ENCODE measurements at regions not wholly inside any gene's neighbourhood (a gene's known extent, or its start where the extent isn't known, plus 50 kb on each side); places are given as distances from the start of the nearest gene placed in this dataset.

DNA sequence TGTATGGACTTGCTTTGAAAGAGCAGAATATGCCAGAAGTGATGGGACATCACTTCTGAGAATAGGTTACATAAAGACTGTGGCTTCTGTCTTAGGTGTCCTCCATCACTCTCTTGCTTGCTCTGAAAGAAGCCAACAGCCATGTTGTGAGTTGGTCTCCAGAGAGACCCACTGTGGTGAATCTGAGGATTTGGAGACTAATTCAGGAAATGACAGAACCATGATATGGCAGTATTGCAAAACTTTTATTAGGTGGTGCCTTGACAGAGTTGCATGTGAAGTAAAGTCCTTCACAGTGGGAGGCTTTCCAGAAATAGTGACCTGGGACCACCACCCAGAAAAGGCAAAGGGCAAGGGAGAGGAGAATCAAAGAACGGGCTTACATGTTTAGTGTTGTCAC lies 628.6 kb downstream of the KCNT2 start:
- no peaks in the 10 kb centered on the region for H3F3A ChIP-seq (ENCODE audit: control insufficient read depth, insufficient read depth)
- H3K4me3 ChIP-seq (ENCODE audit: low read length) = no peak overlapping the region
- no peaks in the 10 kb centered on the region for H3K27me3 ChIP-seq (ENCODE audit: control insufficient read depth, low read length)
- no peaks in the 10 kb centered on the region for H4K20me1 ChIP-seq (ENCODE audit: control insufficient read depth, insufficient read depth, low read depth, low read length)
- H3K9me2 ChIP-seq (replicated peaks; ENCODE audit: control insufficient read depth, low read length) = no peaks in the 10 kb centered on the region
- H3K36me3 ChIP-seq (ENCODE audit: control insufficient read depth, low read length) = no peaks in the 10 kb centered on the region
- no peak overlapping the region for H3K27ac ChIP-seq (ENCODE audit: low read depth, low read length)
- H3K79me2 ChIP-seq (ENCODE audit: control insufficient read depth, low read length) = no peaks in the 10 kb centered on the region
- H3K4me1 ChIP-seq (ENCODE audit: control insufficient read depth, low read length) = no peaks in the 10 kb centered on the region
- no peak for TF ChIP-seq EZH2phosphoT487 (IDR thresholded peaks at IDR 0.05; ENCODE audit: borderline replicate concordance, low read length)
- TF ChIP-seq, protein P1, sequence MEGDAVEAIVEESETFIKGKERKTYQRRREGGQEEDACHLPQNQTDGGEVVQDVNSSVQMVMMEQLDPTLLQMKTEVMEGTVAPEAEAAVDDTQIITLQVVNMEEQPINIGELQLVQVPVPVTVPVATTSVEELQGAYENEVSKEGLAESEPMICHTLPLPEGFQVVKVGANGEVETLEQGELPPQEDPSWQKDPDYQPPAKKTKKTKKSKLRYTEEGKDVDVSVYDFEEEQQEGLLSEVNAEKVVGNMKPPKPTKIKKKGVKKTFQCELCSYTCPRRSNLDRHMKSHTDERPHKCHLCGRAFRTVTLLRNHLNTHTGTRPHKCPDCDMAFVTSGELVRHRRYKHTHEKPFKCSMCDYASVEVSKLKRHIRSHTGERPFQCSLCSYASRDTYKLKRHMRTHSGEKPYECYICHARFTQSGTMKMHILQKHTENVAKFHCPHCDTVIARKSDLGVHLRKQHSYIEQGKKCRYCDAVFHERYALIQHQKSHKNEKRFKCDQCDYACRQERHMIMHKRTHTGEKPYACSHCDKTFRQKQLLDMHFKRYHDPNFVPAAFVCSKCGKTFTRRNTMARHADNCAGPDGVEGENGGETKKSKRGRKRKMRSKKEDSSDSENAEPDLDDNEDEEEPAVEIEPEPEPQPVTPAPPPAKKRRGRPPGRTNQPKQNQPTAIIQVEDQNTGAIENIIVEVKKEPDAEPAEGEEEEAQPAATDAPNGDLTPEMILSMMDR (IDR thresholded peaks at IDR 0.05; ENCODE audit: low read depth, low read length, poor library complexity, severe bottlenecking) = no peak
- H3K9me3 ChIP-seq (ENCODE audit: control insufficient read depth, insufficient read depth, low read length) = no peaks in the 10 kb centered on the region
- H3K4me2 ChIP-seq (ENCODE audit: low read length) = no peak overlapping the region

DNA sequence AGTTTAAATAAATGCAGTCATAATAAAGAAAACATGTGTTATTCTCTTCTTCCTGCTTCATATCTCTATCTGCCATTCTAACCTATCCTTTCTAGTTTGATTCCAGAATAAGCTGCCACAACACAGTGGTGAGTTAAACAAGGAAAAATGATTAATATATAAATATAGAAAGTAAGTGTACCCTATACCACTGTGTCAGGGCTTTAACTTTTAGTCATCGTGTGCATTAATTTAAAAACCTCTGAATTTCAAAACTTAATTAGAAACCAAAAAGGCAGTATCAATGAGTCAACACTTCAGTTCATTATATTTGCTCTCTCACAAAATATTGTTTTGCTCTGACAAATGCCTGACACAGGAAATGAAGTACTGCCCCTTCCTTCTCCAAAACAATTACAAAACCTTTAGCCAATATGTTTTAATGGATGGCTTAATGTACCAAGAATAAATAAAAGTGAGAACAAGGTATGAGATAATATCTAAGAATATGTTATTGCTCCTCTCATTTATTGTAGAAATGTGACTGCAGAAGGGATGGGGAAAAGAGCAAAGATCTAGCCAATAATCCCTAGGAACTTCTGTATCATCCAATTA lies 634.8 kb downstream of the KCNT2 start:
- H3K4me2 ChIP-seq (ENCODE audit: low read length) = no peak overlapping the region
- no peaks in the 10 kb centered on the region for H3K27me3 ChIP-seq (ENCODE audit: control insufficient read depth, low read length)
- TF ChIP-seq EZH2phosphoT487 (IDR thresholded peaks at IDR 0.05; ENCODE audit: borderline replicate concordance, low read length) = no peak
- TF ChIP-seq, protein P1 (IDR thresholded peaks at IDR 0.05; ENCODE audit: low read depth, low read length, poor library complexity, severe bottlenecking) = no peak
- no peaks in the 10 kb centered on the region for H3K36me3 ChIP-seq (ENCODE audit: control insufficient read depth, low read length)
- H3K4me1 ChIP-seq (ENCODE audit: control insufficient read depth, low read length) = no peaks in the 10 kb centered on the region
- H3K4me3 ChIP-seq (ENCODE audit: low read length) = no peak overlapping the region
- no peaks in the 10 kb centered on the region for H3K9me2 ChIP-seq (replicated peaks; ENCODE audit: control insufficient read depth, low read length)
- H3K9me3 ChIP-seq (ENCODE audit: control insufficient read depth, insufficient read depth, low read length) = no peaks in the 10 kb centered on the region
- no peaks in the 10 kb centered on the region for H4K20me1 ChIP-seq (ENCODE audit: control insufficient read depth, insufficient read depth, low read depth, low read length)
- no peaks in the 10 kb centered on the region for H3K79me2 ChIP-seq (ENCODE audit: control insufficient read depth, low read length)
- no peak overlapping the region for H3K27ac ChIP-seq (ENCODE audit: low read depth, low read length)
- H3F3A ChIP-seq (ENCODE audit: control insufficient read depth, insufficient read depth) = no peaks in the 10 kb centered on the region

DNA sequence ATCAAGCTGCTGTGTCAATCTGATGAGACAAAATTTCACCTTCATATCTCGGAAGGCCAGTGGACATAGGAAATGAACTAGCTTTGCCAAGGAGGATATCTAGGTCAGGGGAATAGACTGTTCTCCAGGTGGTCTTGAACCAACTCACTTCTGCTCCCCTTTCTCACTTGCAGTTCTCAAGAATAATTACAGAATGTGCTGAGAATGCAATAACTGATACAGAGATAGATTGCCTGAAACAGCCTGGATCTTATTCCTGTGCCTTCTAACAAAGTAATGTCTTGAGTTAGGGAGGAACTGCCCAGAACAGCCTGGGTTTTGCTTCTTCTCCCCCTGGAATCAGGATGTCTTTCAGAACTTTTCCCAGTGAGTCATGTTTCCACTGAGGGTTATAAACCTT lies 636.7 kb downstream of the KCNT2 start:
- H3F3A ChIP-seq (ENCODE audit: control insufficient read depth, insufficient read depth) = no peaks in the 10 kb centered on the region
- no peaks in the 10 kb centered on the region for H3K9me3 ChIP-seq (ENCODE audit: control insufficient read depth, insufficient read depth, low read length)
- H3K4me1 ChIP-seq (ENCODE audit: control insufficient read depth, low read length) = no peaks in the 10 kb centered on the region
- H3K4me2 ChIP-seq (ENCODE audit: low read length) = no peak overlapping the region
- no peak overlapping the region for H3K27ac ChIP-seq (ENCODE audit: low read depth, low read length)
- H3K79me2 ChIP-seq (ENCODE audit: control insufficient read depth, low read length) = no peaks in the 10 kb centered on the region
- no peak for TF ChIP-seq EZH2phosphoT487 (IDR thresholded peaks at IDR 0.05; ENCODE audit: borderline replicate concordance, low read length)
- TF ChIP-seq, protein P1 (IDR thresholded peaks at IDR 0.05; ENCODE audit: low read depth, low read length, poor library complexity, severe bottlenecking) = no peak
- H3K4me3 ChIP-seq (ENCODE audit: low read length) = no peak overlapping the region
- H3K27me3 ChIP-seq (ENCODE audit: control insufficient read depth, low read length) = no peaks in the 10 kb centered on the region
- H3K36me3 ChIP-seq (ENCODE audit: control insufficient read depth, low read length) = no peaks in the 10 kb centered on the region
- H3K9me2 ChIP-seq (replicated peaks; ENCODE audit: control insufficient read depth, low read length) = no peaks in the 10 kb centered on the region
- H4K20me1 ChIP-seq (ENCODE audit: control insufficient read depth, insufficient read depth, low read depth, low read length) = no peaks in the 10 kb centered on the region
